ENCODE measurements at regions not wholly inside any gene's neighbourhood (a gene's known extent, or its start where the extent isn't known, plus 50 kb on each side); places are given as distances from the start of the nearest gene placed in this dataset.
"Not testable (repeated sequence)": the region's sequence is repeated elsewhere in the genome, so short reads cannot be mapped to it uniquely, and the experiment has no call there.

GRCh38 chr3:163708428-163708827, 1369.9 kb downstream of the SI start:
- no peak for TF ChIP-seq ZSCAN30 (tag by site-specific recombination; IDR thresholded peaks at IDR 0.05)
- TF ChIP-seq ZNF660 (tag by site-specific recombination; IDR thresholded peaks at IDR 0.05), result no peak
- TF ChIP-seq ZBTB11 (tag by site-specific recombination; conservative IDR thresholded peaks at IDR 0.05; ENCODE audit: low read depth), result no peak
- no peak for TF ChIP-seq BCL6B (tag by site-specific recombination; IDR thresholded peaks at IDR 0.05)
- TF ChIP-seq ZNF677 (tag by site-specific recombination; IDR thresholded peaks at IDR 0.05), result no peak
- no peak for TF ChIP-seq GLIS2 (tag by site-specific recombination; IDR thresholded peaks at IDR 0.05)
- TF ChIP-seq ZNF449 (tag by site-specific recombination; IDR thresholded peaks at IDR 0.05), result no peak
- TF ChIP-seq ZSCAN18 (tag by site-specific recombination; IDR thresholded peaks at IDR 0.05), result no peak
- no peak for TF ChIP-seq ZNF398 (tag by site-specific recombination; IDR thresholded peaks at IDR 0.05)
- no peak for TF ChIP-seq ZNF354C (tag by site-specific recombination; IDR thresholded peaks at IDR 0.05; ENCODE audit: borderline replicate concordance, low read depth)
- no peak for TF ChIP-seq ZNF239 (tag by site-specific recombination; IDR thresholded peaks at IDR 0.05)
- TF ChIP-seq ZNF473 (tag by site-specific recombination; IDR thresholded peaks at IDR 0.05), result no peak
- no peak for TF ChIP-seq ZNF433 (tag by site-specific recombination; IDR thresholded peaks at IDR 0.05; ENCODE audit: low read depth)
- no peaks in the 10 kb centered on the region for H3K9me3 ChIP-seq (ENCODE audit: control insufficient read depth, insufficient read depth, low read depth, low read length)
- CTCF ChIA-PET, result interaction anchor here (0.7 kb wide), 1 partner anchor 36 kb away, joined by 4 read pairs; no protein-coding TSS in a partner anchor
- no peak overlapping the region for H3K4me3 ChIP-seq (ENCODE audit: low read depth, low read length)
- no peak overlapping the region for H3K27ac ChIP-seq (ENCODE audit: extremely low read depth, low read depth, low read length)
- POLR2A ChIA-PET, result no interaction called here
- no peaks in the 10 kb centered on the region for H3K4me1 ChIP-seq (ENCODE audit: control insufficient read depth, insufficient read depth, low read length)
- H3K36me3 ChIP-seq (ENCODE audit: control insufficient read depth in 2 of 2, insufficient read depth in 1 of 2, low read length in 2 of 2), result no peaks in the 10 kb centered on the region

- POLR2A ChIA-PET, result no interaction called here
- TF ChIP-seq KLF8 (tag by site-specific recombination; IDR thresholded peaks at IDR 0.05) (no peak), ZNF529 (tag by site-specific recombination; IDR thresholded peaks at IDR 0.05; ENCODE audit: insufficient replicate concordance) (no peak), ZNF530 (tag by site-specific recombination; IDR thresholded peaks at IDR 0.05; ENCODE audit: low read depth) (no peak), ZNF155 (tag by site-specific recombination; IDR thresholded peaks at IDR 0.05) (no peak), ZNF600 (tag by site-specific recombination; IDR thresholded peaks at IDR 0.05) (no peak), ZNF394 (tag by site-specific recombination; IDR thresholded peaks at IDR 0.05; ENCODE audit: borderline replicate concordance) (no peak)
These were observed 1370.6 kb downstream of the SI start for GRCh38 chr3:163707659-163708058.

GRCh38 chr3:163698221-163698620, 1380.1 kb downstream of the SI start:
- H3K27ac ChIP-seq (ENCODE audit: extremely low read depth, low read depth, low read length); H3K9me3 ChIP-seq (ENCODE audit: control insufficient read depth, insufficient read depth, low read depth, low read length); H3K4me3 ChIP-seq (ENCODE audit: low read depth, low read length); CTCF ChIA-PET; POLR2A ChIA-PET; H3K36me3 ChIP-seq (ENCODE audit: control insufficient read depth in 2 of 2, insufficient read depth in 1 of 2, low read length in 2 of 2); H3K4me1 ChIP-seq (ENCODE audit: control insufficient read depth, insufficient read depth, low read length): not testable (repeated sequence)

More at GRCh38 chr3:163707659-163708058, 1370.6 kb downstream of the SI start:
- H3K27ac ChIP-seq (ENCODE audit: extremely low read depth, low read depth, low read length), result no peak overlapping the region
- H3K9me3 ChIP-seq (ENCODE audit: control insufficient read depth, insufficient read depth, low read depth, low read length), result no peaks in the 10 kb centered on the region
- no peaks in the 10 kb centered on the region for H3K4me1 ChIP-seq (ENCODE audit: control insufficient read depth, insufficient read depth, low read length)
- H3K4me3 ChIP-seq (ENCODE audit: low read depth, low read length), result no peak overlapping the region
- CTCF ChIA-PET, result no interaction called here
- H3K36me3 ChIP-seq (ENCODE audit: control insufficient read depth in 2 of 2, insufficient read depth in 1 of 2, low read length in 2 of 2), result no peaks in the 10 kb centered on the region

Measured in HEK293 (cell line).